OCI-LY1 (cell line): ENCODE measurements at regions not wholly inside any gene's neighbourhood (a gene's known extent, or its start where the extent isn't known, plus 50 kb on each side); places are given as distances from the start of the nearest gene placed in this dataset.
A peak's percentile ranks its signal among the peaks of the same experiment; 100 is the strongest.

Source experiments
- H2AFZ ChIP-seq: fragments of 200-600 bp; sonication (generic), shearing (Covaris generic); 2 replicates; pipeline ENCODE4 v1.6.0; 2014; ENCODE audit warnings: antibody characterized with exemption, mild to moderate bottlenecking, low read length
- H3F3A ChIP-seq: fragments of 200-600 bp; sonication (generic), shearing (Covaris generic); 2 replicates; pipeline ENCODE4 v1.6.0; 2014; ENCODE audit warnings: mild to moderate bottlenecking, antibody characterized with exemption, low read length, moderate library complexity; ENCODE audit not compliant: insufficient read depth
- H3K27ac ChIP-seq: fragments of 200-600 bp; sonication (generic); 2 replicates; pipeline ENCODE4 v1.5.1; 2014; ENCODE audit warnings: low read length, mixed run types, mild to moderate bottlenecking, low read depth; ENCODE audit not compliant: poor library complexity, severe bottlenecking
- H3K27me3 ChIP-seq: fragments of 200-600 bp; sonication (generic); 2 replicates; pipeline ENCODE4 v1.6.0; 2014; ENCODE audit warnings: antibody characterized with exemption, mild to moderate bottlenecking, low read length, moderate library complexity; ENCODE audit not compliant: insufficient read depth
- H3K36me3 ChIP-seq: fragments of 200-600 bp; sonication (generic); 2 replicates; pipeline ENCODE4 v1.6.1; 2014; ENCODE audit warnings: mild to moderate bottlenecking, antibody characterized with exemption, low read length, moderate library complexity, mixed read lengths; ENCODE audit not compliant: insufficient read depth
- H3K4me1 ChIP-seq: fragments of 200-600 bp; sonication (generic); 2 replicates; pipeline ENCODE4 v1.5.1; 2014; ENCODE audit warnings: mild to moderate bottlenecking, low read length, moderate library complexity; ENCODE audit not compliant: insufficient read depth, severe bottlenecking
- H3K4me2 ChIP-seq: fragments of 200-600 bp; sonication (generic), shearing (Covaris generic); 2 replicates; pipeline ENCODE4 v1.6.1; 2014; ENCODE audit warnings: low read length
- H3K4me3 ChIP-seq: fragments of 200-600 bp; sonication (generic); 2 replicates; pipeline ENCODE4 v1.5.1; 2014; ENCODE audit warnings: low read length, low read depth, mild to moderate bottlenecking, mixed read lengths; ENCODE audit not compliant: poor library complexity, severe bottlenecking
- H3K79me2 ChIP-seq: fragments of 200-600 bp; shearing (Covaris generic); 2 replicates; pipeline ENCODE4 v1.6.1; 2016; ENCODE audit warnings: mixed run types, low read length, mixed read lengths; ENCODE audit not compliant: insufficient read depth
- H3K9ac ChIP-seq: fragments of 200-600 bp; sonication (generic), shearing (Covaris generic); 2 replicates; pipeline ENCODE4 v1.6.1; 2014; ENCODE audit warnings: mild to moderate bottlenecking, low read length, mixed read lengths
- H3K9me2 ChIP-seq: fragments of 200-600 bp; sonication (generic), shearing (Covaris generic); 2 replicates; pipeline ENCODE4 v1.6.1; 2014; ENCODE audit warnings: low read depth, mild to moderate bottlenecking, low read length, mixed read lengths
- H3K9me3 ChIP-seq: fragments of 200-600 bp; shearing (Covaris generic); 2 replicates; pipeline ENCODE4 v1.6.1; 2014; ENCODE audit warnings: low read length, mixed read lengths
- H4K20me1 ChIP-seq: fragments of 200-600 bp; sonication (generic), shearing (Covaris generic); 2 replicates; pipeline ENCODE4 v1.6.0; 2016; ENCODE audit warnings: mild to moderate bottlenecking, low read length; ENCODE audit not compliant: insufficient read depth
- CTCF ChIP-seq: fragments of 200-600 bp; sonication (generic), shearing (Covaris generic); IDR thresholded peaks from 2 replicates; pipeline ENCODE4 v1.5.1; 2017; ENCODE audit warnings: mild to moderate bottlenecking, antibody characterized with exemption, low read length, moderate library complexity, mixed read lengths
- EZH2 ChIP-seq: fragments of 200-600 bp; sonication (generic), shearing (Covaris generic); IDR thresholded peaks from 2 replicates; pipeline ENCODE4 v1.8.0; 2017; ENCODE audit warnings: borderline replicate concordance, mixed run types, mild to moderate bottlenecking, antibody characterized with exemption, low read length, moderate library complexity, mixed read lengths

GRCh38 chr4:186775902-186776301 is 52.2 kb upstream of the FAT1 start:
- H2AFZ ChIP-seq = no peak overlapping the region
- no peak for TF ChIP-seq CTCF
- TF ChIP-seq EZH2 = no peak
- H3K9me3 ChIP-seq = 0 out of 2 replicates have a peak, but pooled peaks cover 5% of the 10 kb centered on the region
- peaks cover 8% of the 10 kb centered on the region for H3K4me1 ChIP-seq
- H3K79me2 ChIP-seq = no peaks in the 10 kb centered on the region
- no peaks in the 10 kb centered on the region for H3F3A ChIP-seq
- H3K4me3 ChIP-seq = no peak overlapping the region
- no peak overlapping the region for H3K27ac ChIP-seq
- H4K20me1 ChIP-seq = no peaks in the 10 kb centered on the region
- H3K27me3 ChIP-seq = no peaks in the 10 kb centered on the region
- no peaks in the 10 kb centered on the region for H3K36me3 ChIP-seq
- H3K9me2 ChIP-seq = no peaks in the 10 kb centered on the region
- no peak overlapping the region for H3K9ac ChIP-seq
- H3K4me2 ChIP-seq = no peak overlapping the region

DNA sequence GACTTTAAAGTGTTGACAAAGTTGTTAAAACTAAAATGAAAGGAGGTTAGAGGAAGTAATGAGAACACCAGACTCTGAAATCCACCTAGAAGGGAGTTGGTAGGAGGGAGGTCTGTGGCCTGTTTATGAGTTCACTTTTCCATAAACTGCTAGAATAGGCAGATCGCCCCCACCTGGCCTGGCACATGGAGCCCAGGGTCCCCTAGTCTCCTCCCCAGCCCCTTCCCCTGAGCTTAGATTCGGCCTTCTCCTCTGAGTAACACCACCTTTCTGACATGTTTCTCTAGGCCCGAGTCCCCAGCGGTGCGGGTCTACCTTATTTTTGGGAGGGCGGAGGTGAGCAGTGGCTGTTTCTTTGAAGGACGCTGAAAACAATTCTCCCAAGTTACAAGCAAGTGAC is 54.5 kb upstream of the FAT1 start:
- H2AFZ ChIP-seq = 0 out of 2 replicates have a peak overlapping the region, but pooled peaks have one; percentile 62
- TF ChIP-seq EZH2 = no peak
- 0 out of 2 replicates have a peak, but pooled peaks have one; percentile 10 for TF ChIP-seq CTCF
- no peaks in the 10 kb centered on the region for H3F3A ChIP-seq

GRCh38 chr4:186780291-186781031 is 56.8 kb upstream of the FAT1 start:
- TF ChIP-seq EZH2 (no peak), CTCF (no peak)
- Histone ChIP-seq H3K27ac (no peak overlapping the region), H3K4me2 (no peak overlapping the region), H3K9me2 (no peaks in the 10 kb centered on the region), H2AFZ (no peak overlapping the region), H3K4me3 (no peak overlapping the region), H3K9me3 (0 out of 2 replicates have a peak, but pooled peaks cover 5% of the 10 kb centered on the region), H3K4me1 (peaks cover 8% of the 10 kb centered on the region), H3K36me3 (no peaks in the 10 kb centered on the region), H3K27me3 (no peaks in the 10 kb centered on the region), H3F3A (no peaks in the 10 kb centered on the region), H3K79me2 (no peaks in the 10 kb centered on the region), H4K20me1 (no peaks in the 10 kb centered on the region), H3K9ac (no peak overlapping the region)

More for the DNA sequence above, 54.5 kb upstream of the FAT1 start:
- peaks cover 8% of the 10 kb centered on the region for H3K4me1 ChIP-seq
- H3K36me3 ChIP-seq = no peaks in the 10 kb centered on the region
- no peaks in the 10 kb centered on the region for H4K20me1 ChIP-seq
- H3K9me2 ChIP-seq = no peaks in the 10 kb centered on the region
- H3K4me2 ChIP-seq = no peak overlapping the region; the same call in 1 of the 2 replicates
- H3K27ac ChIP-seq = no peak overlapping the region
- H3K4me3 ChIP-seq = no peak overlapping the region
- no peaks in the 10 kb centered on the region for H3K79me2 ChIP-seq
- 0 out of 2 replicates have a peak, but pooled peaks cover 5% of the 10 kb centered on the region for H3K9me3 ChIP-seq
- no peaks in the 10 kb centered on the region for H3K27me3 ChIP-seq
- no peak overlapping the region for H3K9ac ChIP-seq
